Endothelial cell of umbilical vein (primary cell): ENCODE measurements at regions not wholly inside any gene's neighbourhood (a gene's known extent, or its start where the extent isn't known, plus 50 kb on each side); places are given as distances from the start of the nearest gene placed in this dataset.

Source experiments
- CTCF ChIP-seq, 2 donors: IDR thresholded peaks; 1 replicate in 1 of 2; 2 replicates in 1 of 2; pipeline ENCODE4 v1.5.1; 2011; ENCODE audit warnings: low read length in 2 of 2, mild to moderate bottlenecking in 2 of 2, moderate library complexity in 2 of 2, control low read depth in 1 of 2, inconsistent platforms in 1 of 2, low read depth in 1 of 2; ENCODE audit not compliant: insufficient read depth in 1 of 2; ENCODE audit errors: extremely low read depth in 1 of 2
- EZH2 ChIP-seq: IDR thresholded peaks from 2 replicates; pipeline ENCODE4 v1.6.1; 2012; ENCODE audit warnings: borderline replicate concordance, low read depth, mild to moderate bottlenecking, moderate library complexity, low read length, inconsistent platforms; ENCODE audit not compliant: severe bottlenecking
- FOS ChIP-seq: IDR thresholded peaks from 2 replicates; pipeline ENCODE4 v1.6.1; 2011; ENCODE audit warnings: mild to moderate bottlenecking, low read length, moderate library complexity, borderline replicate concordance; ENCODE audit not compliant: insufficient read depth
- JUN ChIP-seq: IDR thresholded peaks from 2 replicates; pipeline ENCODE4 v1.6.1; 2011; ENCODE audit warnings: borderline replicate concordance, low read depth; ENCODE audit not compliant: insufficient read length, insufficient read depth
- MAX ChIP-seq: IDR thresholded peaks from 2 replicates; pipeline ENCODE4 v1.6.1; 2011; ENCODE audit not compliant: insufficient read depth, insufficient read length
- MYC ChIP-seq: IDR thresholded peaks from one replicate; pipeline ENCODE4 v1.6.1; 2011; ENCODE audit warnings: mild to moderate bottlenecking, low read depth, low read length
- POLR2A ChIP-seq: IDR thresholded peaks from 2 replicates; pipeline ENCODE4 v1.6.1; 2012; ENCODE audit warnings: low read depth, mild to moderate bottlenecking, control low read depth, low read length
- POLR2AphosphoS5 ChIP-seq: IDR thresholded peaks from 2 replicates; pipeline ENCODE4 v1.6.1; 2012; ENCODE audit warnings: low read depth, mild to moderate bottlenecking, control low read depth, low read length, moderate library complexity; ENCODE audit not compliant: insufficient read depth

GRCh38 chr3:165622356-165622755, 214.9 kb downstream of the BCHE start:
- TF ChIP-seq EZH2 (no peak), CTCF (IDR thresholded peaks at IDR 0.05; ENCODE audit: extremely low read depth in 1 of 2, insufficient read depth in 1 of 2, low read depth in 1 of 2, low read length in 2 of 2) (no peak), POLR2AphosphoS5 (no peak), POLR2A (no peak), JUN (no peak), MYC (no peak), FOS (no peak), MAX (no peak)
